Gastrocnemius medialis (tissue), 4 donors: ENCODE measurements at regions not wholly inside any gene's neighbourhood (a gene's known extent, or its start where the extent isn't known, plus 50 kb on each side); places are given as distances from the start of the nearest gene placed in this dataset.

Experiments used
- POLR2A ChIP-seq, 2 donors: fragments of 450-650 bp; IDR thresholded peaks; one replicate each; pipeline ENCODE4 v1.6.1; 2017; ENCODE audit warnings: antibody characterized with exemption in 2 of 2, mild to moderate bottlenecking in 2 of 2, moderate library complexity in 2 of 2
- TF ChIP-seq, protein P1 (sequence below), 5 experiments: fragments of 450-650 bp in 3 of 5; fragments of 200-600 bp in 2 of 5; sonication (generic) in 2 of 5; IDR thresholded peaks in 4 of 5; conservative IDR thresholded peaks in 1 of 5; 1 replicate in 4 of 5; 2 replicates in 1 of 5; pipeline ENCODE4 v1.5.1; 2016 to 2019; ENCODE audit warnings: antibody characterized with exemption in 5 of 5, mild to moderate bottlenecking in 3 of 5, moderate library complexity in 3 of 5

DNA sequence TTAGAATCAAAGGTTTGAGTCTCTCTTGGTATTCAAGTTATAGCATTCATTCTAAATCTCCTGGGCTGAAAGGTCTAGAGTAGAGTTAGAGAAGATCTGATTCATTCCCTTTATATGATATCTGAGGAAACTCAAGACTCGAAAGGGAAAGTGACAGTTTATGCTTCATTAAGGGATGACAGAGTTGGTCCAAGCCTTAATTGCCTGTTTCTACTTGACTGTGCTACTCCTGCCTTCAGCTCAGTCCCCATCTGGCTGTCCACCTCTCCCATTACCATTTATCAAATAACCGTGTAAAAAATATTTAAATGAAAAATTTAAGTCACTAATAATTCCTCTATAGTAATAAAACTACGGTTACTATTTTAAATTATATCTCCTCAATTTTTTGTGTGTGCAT, 537.1 kb upstream of the MEX3C start:
- no peak for TF ChIP-seq POLR2A (IDR thresholded peaks at IDR 0.05)
- TF ChIP-seq, protein P1, sequence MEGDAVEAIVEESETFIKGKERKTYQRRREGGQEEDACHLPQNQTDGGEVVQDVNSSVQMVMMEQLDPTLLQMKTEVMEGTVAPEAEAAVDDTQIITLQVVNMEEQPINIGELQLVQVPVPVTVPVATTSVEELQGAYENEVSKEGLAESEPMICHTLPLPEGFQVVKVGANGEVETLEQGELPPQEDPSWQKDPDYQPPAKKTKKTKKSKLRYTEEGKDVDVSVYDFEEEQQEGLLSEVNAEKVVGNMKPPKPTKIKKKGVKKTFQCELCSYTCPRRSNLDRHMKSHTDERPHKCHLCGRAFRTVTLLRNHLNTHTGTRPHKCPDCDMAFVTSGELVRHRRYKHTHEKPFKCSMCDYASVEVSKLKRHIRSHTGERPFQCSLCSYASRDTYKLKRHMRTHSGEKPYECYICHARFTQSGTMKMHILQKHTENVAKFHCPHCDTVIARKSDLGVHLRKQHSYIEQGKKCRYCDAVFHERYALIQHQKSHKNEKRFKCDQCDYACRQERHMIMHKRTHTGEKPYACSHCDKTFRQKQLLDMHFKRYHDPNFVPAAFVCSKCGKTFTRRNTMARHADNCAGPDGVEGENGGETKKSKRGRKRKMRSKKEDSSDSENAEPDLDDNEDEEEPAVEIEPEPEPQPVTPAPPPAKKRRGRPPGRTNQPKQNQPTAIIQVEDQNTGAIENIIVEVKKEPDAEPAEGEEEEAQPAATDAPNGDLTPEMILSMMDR (IDR thresholded peaks at IDR 0.05 in 4 of 5, conservative IDR thresholded peaks at IDR 0.05 in 1 of 5), result no peak
